ENCODE measurements at regions not wholly inside any gene's neighbourhood (a gene's known extent, or its start where the extent isn't known, plus 50 kb on each side); places are given as distances from the start of the nearest gene placed in this dataset.
A peak's percentile ranks its signal among the peaks of the same experiment; 100 is the strongest.

GRCh38 chr4:64598066-64598465, 188.8 kb upstream of the TECRL start (continued):
- TF ChIP-seq GTF2I (CRISPR knock-in tag; conservative IDR thresholded peaks at IDR 0.05): no peak
- TF ChIP-seq JAZF1 (CRISPR knock-in tag; IDR thresholded peaks at IDR 0.05): no peak
- TF ChIP-seq TP53 (CRISPR knock-in tag; IDR thresholded peaks at IDR 0.05): no peak
- TF ChIP-seq FOXP4 (CRISPR knock-in tag; IDR thresholded peaks at IDR 0.05): no peak
- no peak for TF ChIP-seq PRDM15 (CRISPR knock-in tag; IDR thresholded peaks at IDR 0.05)
- TF ChIP-seq AR (CRISPR knock-in tag; IDR thresholded peaks at IDR 0.05): no peak
- TF ChIP-seq ZBTB43 (CRISPR knock-in tag; IDR thresholded peaks at IDR 0.05): no peak

- H3K9me3 Mint-ChIP-seq: peaks cover 23% of the 10 kb centered on the region
- H3K27ac Mint-ChIP-seq: no peak overlapping the region
- peaks cover 12% of the 10 kb centered on the region for H3K4me1 Mint-ChIP-seq
- ATAC-seq (peak; percentile 63; the same call in 1 of the 2 replicates), DNase-seq (ENCODE audit: low spot score) (no peak)
- ChIA-PET POLR2A (no interaction called here), CTCF (no interaction called here)
- peaks cover 17% of the 10 kb centered on the region for H3K36me3 Mint-ChIP-seq
- no peaks in the 10 kb centered on the region for H3K27me3 Mint-ChIP-seq (ENCODE audit: low read depth)
- H3K4me3 Mint-ChIP-seq: no peak overlapping the region
- TF ChIP-seq FOXP4 (CRISPR knock-in tag; IDR thresholded peaks at IDR 0.05) (no peak), E2F4 (CRISPR knock-in tag; IDR thresholded peaks at IDR 0.05; ENCODE audit: borderline replicate concordance, low read depth) (no peak), E2F5 (CRISPR knock-in tag; IDR thresholded peaks at IDR 0.05) (no peak), AR (CRISPR knock-in tag; IDR thresholded peaks at IDR 0.05) (no peak), JUN (CRISPR knock-in tag; IDR thresholded peaks at IDR 0.05) (no peak), SMAD3 (CRISPR knock-in tag; IDR thresholded peaks at IDR 0.05; ENCODE audit: borderline replicate concordance) (no peak), MAX (CRISPR knock-in tag; IDR thresholded peaks at IDR 0.05) (no peak), SOX15 (CRISPR knock-in tag; IDR thresholded peaks at IDR 0.05) (no peak), SP1 (CRISPR knock-in tag; conservative IDR thresholded peaks at IDR 0.05) (no peak), MYBL2 (CRISPR knock-in tag; IDR thresholded peaks at IDR 0.05) (no peak), ZNF232 (CRISPR knock-in tag; IDR thresholded peaks at IDR 0.05) (no peak), CBFB (CRISPR knock-in tag; IDR thresholded peaks at IDR 0.05; ENCODE audit: low read depth) (no peak), KAT7 (CRISPR knock-in tag; IDR thresholded peaks at IDR 0.05; ENCODE audit: borderline replicate concordance) (no peak)
Observed at GRCh38 chr4:64594723-64595122, 185.5 kb upstream of the TECRL start.
